HEK293 (cell line): ENCODE measurements at regions not wholly inside any gene's neighbourhood (a gene's known extent, or its start where the extent isn't known, plus 50 kb on each side); places are given as distances from the start of the nearest gene placed in this dataset.

Experiments
- CTCF ChIA-PET: fragments of 350-600 bp; formaldehyde crosslinking; extraction: SDS; loops from one replicate; lab custom pipeline; 2021; ENCODE audit warnings: antibody characterized with exemption; lab: Yijun Ruan, JAX
- POLR2A ChIA-PET: fragments of 300-600 bp; formaldehyde crosslinking; extraction: SDS; loops from one replicate; lab custom pipeline; 2020; ENCODE audit warnings: antibody characterized with exemption, inconsistent platforms; lab: Yijun Ruan, JAX
- H3K27ac ChIP-seq: fragments of 200-500 bp; sonication (Bioruptor generic); 2 replicates; pipeline ENCODE4 v1.5.1; 2014; ENCODE audit warnings: low read depth, low read length, control low read depth, inconsistent platforms; ENCODE audit errors: extremely low read depth
- H3K36me3 ChIP-seq, 2 experiments: fragments of 200-500 bp in 1 of 2; sonication (Bioruptor generic) in 1 of 2; 1 replicate in 1 of 2; 2 replicates in 1 of 2; pipeline ENCODE4 v1.5.1; 2014 to 2017; ENCODE audit warnings: inconsistent platforms in 2 of 2, low read length in 2 of 2; ENCODE audit not compliant: control insufficient read depth in 2 of 2, insufficient read depth in 1 of 2
- H3K4me1 ChIP-seq: fragments of 200-500 bp; sonication (Bioruptor generic); 2 replicates; pipeline ENCODE4 v1.5.1; 2014; ENCODE audit warnings: mild to moderate bottlenecking, low read length, inconsistent platforms; ENCODE audit not compliant: control insufficient read depth, insufficient read depth
- H3K4me3 ChIP-seq: 2 replicates; pipeline ENCODE4 v1.5.1; 2011; ENCODE audit warnings: low read depth, mild to moderate bottlenecking, control low read depth, low read length, moderate library complexity
- H3K9me3 ChIP-seq: fragments of 200-500 bp; sonication (Bioruptor generic); 2 replicates; pipeline ENCODE4 v1.5.1; 2014; ENCODE audit warnings: low read depth, low read length, inconsistent platforms; ENCODE audit not compliant: control insufficient read depth, insufficient read depth
- MZF1 ChIP-seq: fragments of 450-650 bp; formaldehyde crosslinking; IDR thresholded peaks from 2 replicates; pipeline ENCODE4 v1.5.1; 2017; ENCODE audit warnings: missing biosample characterization, missing genetic modification characterization, borderline replicate concordance
- PRDM1 ChIP-seq: fragments of 450-650 bp; formaldehyde crosslinking; IDR thresholded peaks from 2 replicates; pipeline ENCODE4; 2016; ENCODE audit warnings: missing biosample characterization, missing genetic modification characterization
- ZFHX2 ChIP-seq: fragments of 450-650 bp; formaldehyde crosslinking; conservative IDR thresholded peaks from 2 replicates; pipeline ENCODE4 v1.5.1; 2016; ENCODE audit warnings: missing biosample characterization, missing genetic modification characterization
- ZFP37 ChIP-seq: fragments of 450-650 bp; formaldehyde crosslinking; IDR thresholded peaks from 2 replicates; pipeline ENCODE4 v1.5.1; 2016; ENCODE audit warnings: missing biosample characterization, missing genetic modification characterization
- ZIC2 ChIP-seq: fragments of 450-650 bp; formaldehyde crosslinking; IDR thresholded peaks from 2 replicates; pipeline ENCODE4 v1.5.1; 2016; ENCODE audit warnings: missing biosample characterization, missing genetic modification characterization
- ZNF146 ChIP-seq: fragments of 450-650 bp; formaldehyde crosslinking; IDR thresholded peaks from 2 replicates; pipeline ENCODE4 v1.5.1; 2016; ENCODE audit warnings: missing biosample characterization, missing genetic modification characterization
- ZNF157 ChIP-seq: fragments of 450-650 bp; formaldehyde crosslinking; IDR thresholded peaks from 2 replicates; pipeline ENCODE4 v1.5.1; 2016; ENCODE audit warnings: missing biosample characterization, missing genetic modification characterization
- ZNF19 ChIP-seq: fragments of 450-650 bp; formaldehyde crosslinking; IDR thresholded peaks from 2 replicates; pipeline ENCODE4; 2016; ENCODE audit warnings: missing biosample characterization, missing genetic modification characterization, low read depth
- ZNF37A ChIP-seq: fragments of 450-650 bp; IDR thresholded peaks from 2 replicates; pipeline ENCODE4 v1.5.1; 2018; ENCODE audit warnings: missing biosample characterization, missing genetic modification characterization
- ZNF558 ChIP-seq: fragments of 450-650 bp; formaldehyde crosslinking; IDR thresholded peaks from 2 replicates; pipeline ENCODE4 v1.5.1; 2016; ENCODE audit warnings: missing biosample characterization, missing genetic modification characterization
- ZNF585B ChIP-seq: fragments of 450-650 bp; formaldehyde crosslinking; IDR thresholded peaks from 2 replicates; pipeline ENCODE4 v1.5.1; 2016; ENCODE audit warnings: missing biosample characterization, missing genetic modification characterization
- ZNF596 ChIP-seq: fragments of 450-650 bp; IDR thresholded peaks from 2 replicates; pipeline ENCODE4 v1.5.0; 2018; ENCODE audit warnings: missing biosample characterization, mild to moderate bottlenecking, missing genetic modification characterization, moderate library complexity
- ZNF707 ChIP-seq: fragments of 450-650 bp; formaldehyde crosslinking; IDR thresholded peaks from 2 replicates; pipeline ENCODE4 v1.5.1; 2016; ENCODE audit warnings: missing biosample characterization, missing genetic modification characterization
- ZNF791 ChIP-seq: fragments of 450-650 bp; formaldehyde crosslinking; IDR thresholded peaks from 2 replicates; pipeline ENCODE4 v1.5.1; 2016; ENCODE audit warnings: missing biosample characterization, missing genetic modification characterization
- TF ChIP-seq, protein P1 (sequence below): fragments of 450-650 bp; formaldehyde crosslinking; IDR thresholded peaks from 2 replicates; pipeline ENCODE4 v1.5.1; 2017; ENCODE audit warnings: missing biosample characterization, mild to moderate bottlenecking, missing genetic modification characterization, moderate library complexity
- TF ChIP-seq, protein P2 (sequence below): fragments of 450-650 bp; formaldehyde crosslinking; IDR thresholded peaks from 2 replicates; pipeline ENCODE4 v1.5.1; 2016; ENCODE audit warnings: missing biosample characterization, missing genetic modification characterization
- TF ChIP-seq, protein P3 (sequence below): fragments of 450-650 bp; formaldehyde crosslinking; IDR thresholded peaks from 2 replicates; pipeline ENCODE4 v1.5.0; 2017; ENCODE audit warnings: missing biosample characterization, missing genetic modification characterization, borderline replicate concordance

DNA sequence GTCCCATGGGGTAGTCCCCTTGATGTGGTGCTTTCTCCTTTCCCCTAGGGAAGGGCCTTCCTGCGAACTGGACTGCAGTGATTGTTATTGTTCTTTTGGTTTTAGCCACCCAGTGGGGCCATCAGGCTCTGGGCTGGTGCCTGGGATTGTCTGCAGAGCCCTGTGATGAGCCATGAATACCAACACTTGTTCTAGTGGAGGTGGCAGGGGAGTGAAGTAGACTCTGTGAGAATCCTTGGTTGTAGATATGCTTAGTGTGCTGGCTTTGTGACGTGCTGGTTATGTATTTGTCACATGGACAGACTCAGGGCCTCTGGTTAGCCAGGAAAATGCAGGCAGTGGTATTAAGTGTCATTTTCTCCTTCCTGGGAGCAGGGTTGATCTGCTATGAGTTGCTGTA is 51.8 kb upstream of the NDUFB4 start:
- H3K36me3 ChIP-seq: no peaks in the 10 kb centered on the region
- TF ChIP-seq ZFP37 (tag by site-specific recombination) (no peak), ZNF37A (tag by site-specific recombination) (no peak), ZNF596 (tag by site-specific recombination) (no peak), ZNF157 (tag by site-specific recombination) (no peak)
- TF ChIP-seq, protein P1, sequence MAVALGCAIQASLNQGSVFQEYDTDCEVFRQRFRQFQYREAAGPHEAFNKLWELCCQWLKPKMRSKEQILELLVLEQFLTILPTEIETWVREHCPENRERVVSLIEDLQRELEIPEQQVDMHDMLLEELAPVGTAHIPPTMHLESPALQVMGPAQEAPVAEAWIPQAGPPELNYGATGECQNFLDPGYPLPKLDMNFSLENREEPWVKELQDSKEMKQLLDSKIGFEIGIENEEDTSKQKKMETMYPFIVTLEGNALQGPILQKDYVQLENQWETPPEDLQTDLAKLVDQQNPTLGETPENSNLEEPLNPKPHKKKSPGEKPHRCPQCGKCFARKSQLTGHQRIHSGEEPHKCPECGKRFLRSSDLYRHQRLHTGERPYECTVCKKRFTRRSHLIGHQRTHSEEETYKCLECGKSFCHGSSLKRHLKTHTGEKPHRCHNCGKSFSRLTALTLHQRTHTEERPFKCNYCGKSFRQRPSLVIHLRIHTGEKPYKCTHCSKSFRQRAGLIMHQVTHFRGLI (tag by site-specific recombination): no peak
- TF ChIP-seq, all 188 proteins: peak for 0
- CTCF ChIA-PET: no interaction called here
- POLR2A ChIA-PET: no interaction called here
- Histone ChIP-seq H3K9me3 (no peaks in the 10 kb centered on the region), H3K4me3 (no peak overlapping the region), H3K27ac (no peak overlapping the region), H3K4me1 (no peaks in the 10 kb centered on the region)

DNA sequence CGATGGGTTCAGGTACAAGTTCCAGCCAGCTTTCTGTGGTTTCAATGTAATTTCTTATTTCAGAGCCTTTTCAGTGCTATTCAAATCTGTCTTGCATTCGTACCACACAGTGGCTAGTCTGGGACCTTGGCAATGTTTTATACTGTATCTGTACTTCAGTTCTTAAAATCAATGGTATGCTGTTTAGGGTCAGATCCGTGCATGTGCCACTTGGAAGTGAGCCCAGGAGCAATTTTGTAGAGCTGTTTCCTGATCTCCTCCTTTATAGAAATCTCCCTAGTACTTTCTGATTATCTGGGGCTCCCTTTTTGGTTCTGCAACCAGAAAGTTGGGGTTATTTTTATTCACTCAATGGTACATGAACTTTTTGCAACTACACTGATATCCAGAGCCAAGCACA is 59.5 kb upstream of the NDUFB4 start:
- Histone ChIP-seq H3K36me3 (no peaks in the 10 kb centered on the region), H3K4me1 (no peaks in the 10 kb centered on the region), H3K4me3 (no peak overlapping the region), H3K9me3 (no peaks in the 10 kb centered on the region), H3K27ac (no peak overlapping the region)
- CTCF ChIA-PET: interaction anchor here (0.7 to 1.2 kb wide), 2 partner anchors 31 to 117 kb away, joined by 3 to 4 read pairs; no protein-coding TSS in a partner anchor
- POLR2A ChIA-PET: no interaction called here
- no peak for TF ChIP-seq ZFHX2 (tag by site-specific recombination)
- no peak for TF ChIP-seq ZNF19 (tag by site-specific recombination)
- no peak for TF ChIP-seq ZNF707 (tag by site-specific recombination)

DNA sequence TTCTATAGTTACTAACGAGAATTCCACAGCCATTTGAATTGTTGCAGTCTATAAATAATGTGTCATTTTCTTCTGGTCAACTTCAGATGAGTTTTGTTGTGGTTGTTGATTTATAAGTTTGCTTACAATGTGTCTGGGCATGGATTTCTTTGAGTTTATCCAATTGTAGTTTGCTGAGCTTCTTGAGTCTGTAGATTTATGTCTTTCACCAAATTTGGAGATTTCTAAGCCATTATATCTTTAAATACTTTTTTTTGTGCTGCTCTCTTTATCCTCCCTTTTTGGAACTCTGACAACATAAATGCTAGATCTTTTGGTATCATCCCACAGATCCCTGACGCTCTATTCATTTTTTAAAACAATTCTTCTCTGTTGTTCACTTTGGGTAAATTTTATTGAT is 63.2 kb upstream of the NDUFB4 start:
- TF ChIP-seq ZNF585B (tag by site-specific recombination): no peak
- TF ChIP-seq ZNF558 (tag by site-specific recombination): peak; percentile 97
- H3K4me3 ChIP-seq: no peak overlapping the region
- no peaks in the 10 kb centered on the region for H3K4me1 ChIP-seq
- H3K36me3 ChIP-seq: no peaks in the 10 kb centered on the region
- no peak overlapping the region for H3K27ac ChIP-seq
- CTCF ChIA-PET: no interaction called here
- no peaks in the 10 kb centered on the region for H3K9me3 ChIP-seq
- POLR2A ChIA-PET: no interaction called here

DNA sequence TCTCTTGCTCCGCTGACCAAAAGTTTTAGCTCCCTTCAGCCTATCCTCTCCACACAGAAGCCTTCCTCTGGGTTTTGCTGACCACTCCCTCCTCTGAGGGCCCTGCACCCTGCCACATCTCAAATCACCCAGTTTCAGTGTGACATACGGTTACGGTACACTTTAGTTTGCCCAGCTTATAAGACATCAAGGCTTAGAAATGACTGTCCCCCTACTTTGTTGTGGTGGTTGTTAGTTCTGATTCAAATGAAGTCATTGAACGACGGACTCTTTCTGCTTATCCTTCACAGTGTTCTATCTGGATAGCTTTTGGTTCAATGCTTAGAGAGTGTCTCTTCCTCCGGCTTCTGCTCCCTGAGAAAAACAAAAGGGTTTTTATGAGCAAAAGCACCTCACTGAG is 68.0 kb upstream of the NDUFB4 start:
- Histone ChIP-seq H3K27ac (no peak overlapping the region), H3K9me3 (no peaks in the 10 kb centered on the region), H3K36me3 (no peaks in the 10 kb centered on the region), H3K4me3 (no peak overlapping the region), H3K4me1 (no peaks in the 10 kb centered on the region)
- CTCF ChIA-PET: interaction anchor here (1.0 kb wide), 1 partner anchor 30 kb away, joined by 4 read pairs; no protein-coding TSS in a partner anchor
- no peak for TF ChIP-seq PRDM1 (tag by site-specific recombination)
- no peak for TF ChIP-seq ZNF791 (tag by site-specific recombination)
- no peak for TF ChIP-seq ZNF146 (tag by site-specific recombination)
- TF ChIP-seq MZF1: no peak
- no peak for TF ChIP-seq ZIC2 (tag by site-specific recombination)
- TF ChIP-seq, protein P2, sequence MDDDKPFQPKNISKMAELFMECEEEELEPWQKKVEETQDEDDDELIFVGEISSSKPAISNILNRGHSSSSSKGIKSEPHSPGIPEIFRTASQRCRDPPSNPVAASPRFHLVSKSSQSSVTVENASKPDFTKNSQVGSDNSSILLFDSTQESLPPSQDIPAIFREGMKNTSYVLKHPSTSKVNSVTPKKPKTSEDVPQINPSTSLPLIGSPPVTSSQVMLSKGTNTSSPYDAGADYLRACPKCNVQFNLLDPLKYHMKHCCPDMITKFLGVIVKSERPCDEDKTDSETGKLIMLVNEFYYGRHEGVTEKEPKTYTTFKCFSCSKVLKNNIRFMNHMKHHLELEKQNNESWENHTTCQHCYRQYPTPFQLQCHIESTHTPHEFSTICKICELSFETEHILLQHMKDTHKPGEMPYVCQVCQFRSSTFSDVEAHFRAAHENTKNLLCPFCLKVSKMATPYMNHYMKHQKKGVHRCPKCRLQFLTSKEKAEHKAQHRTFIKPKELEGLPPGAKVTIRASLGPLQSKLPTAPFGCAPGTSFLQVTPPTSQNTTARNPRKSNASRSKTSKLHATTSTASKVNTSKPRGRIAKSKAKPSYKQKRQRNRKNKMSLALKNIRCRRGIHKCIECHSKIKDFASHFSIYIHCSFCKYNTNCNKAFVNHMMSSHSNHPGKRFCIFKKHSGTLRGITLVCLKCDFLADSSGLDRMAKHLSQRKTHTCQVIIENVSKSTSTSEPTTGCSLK (tag by site-specific recombination): no peak
- TF ChIP-seq, protein P3, sequence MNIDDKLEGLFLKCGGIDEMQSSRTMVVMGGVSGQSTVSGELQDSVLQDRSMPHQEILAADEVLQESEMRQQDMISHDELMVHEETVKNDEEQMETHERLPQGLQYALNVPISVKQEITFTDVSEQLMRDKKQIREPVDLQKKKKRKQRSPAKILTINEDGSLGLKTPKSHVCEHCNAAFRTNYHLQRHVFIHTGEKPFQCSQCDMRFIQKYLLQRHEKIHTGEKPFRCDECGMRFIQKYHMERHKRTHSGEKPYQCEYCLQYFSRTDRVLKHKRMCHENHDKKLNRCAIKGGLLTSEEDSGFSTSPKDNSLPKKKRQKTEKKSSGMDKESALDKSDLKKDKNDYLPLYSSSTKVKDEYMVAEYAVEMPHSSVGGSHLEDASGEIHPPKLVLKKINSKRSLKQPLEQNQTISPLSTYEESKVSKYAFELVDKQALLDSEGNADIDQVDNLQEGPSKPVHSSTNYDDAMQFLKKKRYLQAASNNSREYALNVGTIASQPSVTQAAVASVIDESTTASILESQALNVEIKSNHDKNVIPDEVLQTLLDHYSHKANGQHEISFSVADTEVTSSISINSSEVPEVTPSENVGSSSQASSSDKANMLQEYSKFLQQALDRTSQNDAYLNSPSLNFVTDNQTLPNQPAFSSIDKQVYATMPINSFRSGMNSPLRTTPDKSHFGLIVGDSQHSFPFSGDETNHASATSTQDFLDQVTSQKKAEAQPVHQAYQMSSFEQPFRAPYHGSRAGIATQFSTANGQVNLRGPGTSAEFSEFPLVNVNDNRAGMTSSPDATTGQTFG: no peak
- POLR2A ChIA-PET: no interaction called here
